Limb (tissue), 2 donors: ENCODE measurements at regions not wholly inside any gene's neighbourhood (a gene's known extent, or its start where the extent isn't known, plus 50 kb on each side); places are given as distances from the start of the nearest gene placed in this dataset.
A peak's percentile ranks its signal among the peaks of the same experiment; 100 is the strongest.
"Not testable (repeated sequence)": the region's sequence is repeated elsewhere in the genome, so short reads cannot be mapped to it uniquely, and the experiment has no call there.

ENCODE experiments used
- DNase-seq, 2 donors: peaks; one replicate each; pipeline ENCODE4 v3.0.0-alpha.2; 2016; ENCODE audit errors: extremely low spot score in 2 of 2

GRCh38 chr11:56876621-56877275, 112.0 kb upstream of the OR5AK2 start:
- no peak for DNase-seq

GRCh38 chr11:56855217-56855616, 106.7 kb upstream of the OR9G4 start:
- no peak for DNase-seq

GRCh38 chr11:56852131-56852530, 103.6 kb upstream of the OR9G4 start:
- DNase-seq, result no peak

GRCh38 chr11:56849852-56850251, 101.4 kb upstream of the OR9G4 start:
- no peak for DNase-seq

GRCh38 chr11:56849250-56849649, 100.8 kb upstream of the OR9G4 start:
- no peak for DNase-seq

GRCh38 chr11:56848141-56848809, 99.8 kb upstream of the OR9G4 start:
- DNase-seq, result no peak

- no peak for DNase-seq
Observed at GRCh38 chr11:56846631-56847576, 98.4 kb upstream of the OR9G4 start.

- DNase-seq, result no peak
Observed at GRCh38 chr11:56845121-56845732, 96.7 kb upstream of the OR9G4 start.

- DNase-seq, result no peak
Observed at GRCh38 chr11:56843816-56844215, 95.3 kb upstream of the OR9G4 start.

GRCh38 chr11:56842814-56843794, 94.6 kb upstream of the OR9G4 start:
- no peak for DNase-seq

- peak; percentile 68 to 70 for DNase-seq
Observed at GRCh38 chr11:56841210-56841810, 92.8 kb upstream of the OR9G4 start.

- not testable (repeated sequence) for DNase-seq
Observed at GRCh38 chr11:56827357-56827756, 78.9 kb upstream of the OR9G4 start.

- DNase-seq, result no peak
Observed at GRCh38 chr11:56819916-56820315, 71.4 kb upstream of the OR9G4 start.

- DNase-seq, result no peak
Observed at GRCh38 chr11:56817661-56818060, 69.2 kb upstream of the OR9G4 start.

GRCh38 chr11:56816259-56816658, 67.8 kb upstream of the OR9G4 start:
- DNase-seq, result no peak

- no peak for DNase-seq
Observed at GRCh38 chr11:56808326-56808725, 59.8 kb upstream of the OR9G4 start.

- DNase-seq, result no peak
Observed at GRCh38 chr11:56799691-56800210, 51.3 kb upstream of the OR9G4 start.
